ENCODE measurements at regions not wholly inside any gene's neighbourhood (a gene's known extent, or its start where the extent isn't known, plus 50 kb on each side); places are given as distances from the start of the nearest gene placed in this dataset.

DNA sequence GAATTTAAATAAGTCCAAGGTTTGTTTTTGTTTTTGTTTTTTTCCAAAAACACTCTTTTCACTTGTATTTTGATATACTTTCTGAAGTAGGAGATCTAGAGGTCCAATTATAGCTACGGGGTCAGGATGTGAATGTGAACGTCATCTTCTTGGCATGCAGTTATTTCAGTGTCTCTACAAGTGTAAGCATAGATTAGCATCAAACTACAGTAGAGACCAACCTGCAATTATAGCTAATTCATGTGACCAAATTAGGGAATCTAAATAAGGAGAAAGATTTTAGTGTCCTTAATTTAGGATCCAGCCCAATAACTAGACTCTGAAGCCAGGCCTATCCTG, 107.3 kb upstream of the PALMD start:
- Histone ChIP-seq H3K9me3 (no peaks in the 10 kb centered on the region), H3K36me3 (no peaks in the 10 kb centered on the region), H3K27me3 (no peaks in the 10 kb centered on the region), H3K27ac (no peak overlapping the region), H3K4me1 (peaks cover 2% of the 10 kb centered on the region), H3K4me3 (no peak overlapping the region)
- 79% methylated on average over 2 of the region's 2 CpGs for WGBS
- DNase-seq (ENCODE audit: low spot score in 2 of 2) = no peak
- TF ChIP-seq POLR2A (IDR thresholded peaks at IDR 0.05) = no peak
- no peak for TF ChIP-seq EP300 (IDR thresholded peaks at IDR 0.05)
- no peak for TF ChIP-seq POLR2AphosphoS5 (IDR thresholded peaks at IDR 0.05)
- TF ChIP-seq, protein P1, sequence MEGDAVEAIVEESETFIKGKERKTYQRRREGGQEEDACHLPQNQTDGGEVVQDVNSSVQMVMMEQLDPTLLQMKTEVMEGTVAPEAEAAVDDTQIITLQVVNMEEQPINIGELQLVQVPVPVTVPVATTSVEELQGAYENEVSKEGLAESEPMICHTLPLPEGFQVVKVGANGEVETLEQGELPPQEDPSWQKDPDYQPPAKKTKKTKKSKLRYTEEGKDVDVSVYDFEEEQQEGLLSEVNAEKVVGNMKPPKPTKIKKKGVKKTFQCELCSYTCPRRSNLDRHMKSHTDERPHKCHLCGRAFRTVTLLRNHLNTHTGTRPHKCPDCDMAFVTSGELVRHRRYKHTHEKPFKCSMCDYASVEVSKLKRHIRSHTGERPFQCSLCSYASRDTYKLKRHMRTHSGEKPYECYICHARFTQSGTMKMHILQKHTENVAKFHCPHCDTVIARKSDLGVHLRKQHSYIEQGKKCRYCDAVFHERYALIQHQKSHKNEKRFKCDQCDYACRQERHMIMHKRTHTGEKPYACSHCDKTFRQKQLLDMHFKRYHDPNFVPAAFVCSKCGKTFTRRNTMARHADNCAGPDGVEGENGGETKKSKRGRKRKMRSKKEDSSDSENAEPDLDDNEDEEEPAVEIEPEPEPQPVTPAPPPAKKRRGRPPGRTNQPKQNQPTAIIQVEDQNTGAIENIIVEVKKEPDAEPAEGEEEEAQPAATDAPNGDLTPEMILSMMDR (IDR thresholded peaks at IDR 0.05) = no peak

DNA sequence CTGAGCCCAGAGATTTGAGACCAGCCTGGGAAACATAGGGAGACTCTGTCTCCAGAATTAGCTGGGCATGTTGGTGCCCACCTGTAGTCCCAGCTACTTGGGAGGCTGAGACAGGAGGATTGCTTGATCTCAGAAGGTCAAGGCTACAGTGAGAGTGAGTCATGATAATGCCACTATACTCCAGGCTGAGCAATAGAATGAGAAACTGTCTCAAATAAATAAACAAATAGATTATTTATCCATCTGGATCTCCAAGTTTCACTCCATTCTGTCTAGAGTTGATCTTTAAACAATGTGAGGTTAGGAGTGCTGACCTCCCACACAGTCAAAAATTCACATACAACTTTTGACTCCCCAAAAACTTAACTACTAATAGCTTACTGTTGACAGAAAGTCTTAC, 106.8 kb upstream of the PALMD start:
- H3K27me3 ChIP-seq = no peaks in the 10 kb centered on the region
- H3K4me1 ChIP-seq = no peaks in the 10 kb centered on the region
- no peak for DNase-seq (ENCODE audit: low spot score in 2 of 2)
- no peak overlapping the region for H3K27ac ChIP-seq
- no peaks in the 10 kb centered on the region for H3K36me3 ChIP-seq
- H3K9me3 ChIP-seq = no peaks in the 10 kb centered on the region
- H3K4me3 ChIP-seq = no peak overlapping the region
- TF ChIP-seq, protein P1 (IDR thresholded peaks at IDR 0.05) = no peak
- TF ChIP-seq EP300 (IDR thresholded peaks at IDR 0.05) (no peak), POLR2AphosphoS5 (IDR thresholded peaks at IDR 0.05) (no peak), POLR2A (IDR thresholded peaks at IDR 0.05) (no peak)

DNA sequence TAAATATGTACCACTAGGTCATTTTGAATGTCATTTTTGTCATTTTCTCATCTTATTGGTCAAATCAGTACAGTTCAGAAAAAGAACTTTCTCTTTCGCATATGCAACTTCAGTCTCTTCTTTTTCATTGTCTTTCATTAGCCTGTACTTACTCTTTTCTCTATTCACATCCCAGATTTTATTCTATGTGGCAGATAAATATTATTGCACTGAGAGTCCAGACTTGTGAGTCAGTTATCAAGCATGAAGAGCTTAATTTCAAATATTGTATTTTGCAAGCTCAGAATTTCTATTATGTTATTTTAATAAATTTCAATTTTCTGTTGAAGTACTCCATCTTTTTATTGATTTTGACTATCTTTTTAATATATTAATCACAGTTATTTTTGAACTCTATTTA, 105.2 kb upstream of the PALMD start:
- 100% methylated on average over 1 of the region's 1 CpG for WGBS
- H3K4me3 ChIP-seq = no peak overlapping the region
- no peak overlapping the region for H3K27ac ChIP-seq
- peaks cover 4% of the 10 kb centered on the region for H3K4me1 ChIP-seq
- no peak for DNase-seq (ENCODE audit: low spot score in 2 of 2)
- H3K27me3 ChIP-seq = no peaks in the 10 kb centered on the region
- TF ChIP-seq, protein P1 (IDR thresholded peaks at IDR 0.05) = no peak
- no peak for TF ChIP-seq POLR2AphosphoS5 (IDR thresholded peaks at IDR 0.05)
- no peak for TF ChIP-seq POLR2A (IDR thresholded peaks at IDR 0.05)
- TF ChIP-seq EP300 (IDR thresholded peaks at IDR 0.05) = no peak
- H3K9me3 ChIP-seq = no peaks in the 10 kb centered on the region
- H3K36me3 ChIP-seq = no peaks in the 10 kb centered on the region

DNA sequence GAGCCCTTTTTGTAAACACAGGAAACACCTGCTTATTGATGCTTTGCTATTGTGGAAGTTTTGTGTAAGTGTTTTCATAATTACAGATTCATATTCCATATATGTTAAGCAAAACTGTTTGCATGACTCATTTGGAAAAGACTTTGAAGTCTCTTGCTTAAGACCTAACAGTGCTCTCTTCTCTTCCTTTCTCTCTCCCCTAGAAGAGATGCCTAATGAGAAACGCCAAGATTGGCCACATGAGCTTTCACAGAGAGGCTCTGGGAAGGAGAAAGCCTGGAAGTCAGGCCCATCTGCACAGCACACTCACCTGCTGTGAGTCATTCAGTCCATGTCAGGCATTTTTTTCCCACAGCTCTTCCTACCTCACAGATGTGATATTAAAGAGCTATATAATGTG, 101.6 kb upstream of the PALMD start:
- no peak for DNase-seq (ENCODE audit: low spot score in 2 of 2)
- no peak overlapping the region for H3K4me3 ChIP-seq
- H3K27ac ChIP-seq = no peak overlapping the region
- TF ChIP-seq POLR2A (IDR thresholded peaks at IDR 0.05) (no peak), POLR2AphosphoS5 (IDR thresholded peaks at IDR 0.05) (no peak), EP300 (IDR thresholded peaks at IDR 0.05) (no peak)
- TF ChIP-seq, protein P1 (IDR thresholded peaks at IDR 0.05) = no peak
- WGBS = 0% methylated on average over 1 of the region's 1 CpG
- H3K36me3 ChIP-seq = no peaks in the 10 kb centered on the region
- H3K9me3 ChIP-seq = no peaks in the 10 kb centered on the region
- no peaks in the 10 kb centered on the region for H3K27me3 ChIP-seq
- peaks cover 8% of the 10 kb centered on the region for H3K4me1 ChIP-seq

DNA sequence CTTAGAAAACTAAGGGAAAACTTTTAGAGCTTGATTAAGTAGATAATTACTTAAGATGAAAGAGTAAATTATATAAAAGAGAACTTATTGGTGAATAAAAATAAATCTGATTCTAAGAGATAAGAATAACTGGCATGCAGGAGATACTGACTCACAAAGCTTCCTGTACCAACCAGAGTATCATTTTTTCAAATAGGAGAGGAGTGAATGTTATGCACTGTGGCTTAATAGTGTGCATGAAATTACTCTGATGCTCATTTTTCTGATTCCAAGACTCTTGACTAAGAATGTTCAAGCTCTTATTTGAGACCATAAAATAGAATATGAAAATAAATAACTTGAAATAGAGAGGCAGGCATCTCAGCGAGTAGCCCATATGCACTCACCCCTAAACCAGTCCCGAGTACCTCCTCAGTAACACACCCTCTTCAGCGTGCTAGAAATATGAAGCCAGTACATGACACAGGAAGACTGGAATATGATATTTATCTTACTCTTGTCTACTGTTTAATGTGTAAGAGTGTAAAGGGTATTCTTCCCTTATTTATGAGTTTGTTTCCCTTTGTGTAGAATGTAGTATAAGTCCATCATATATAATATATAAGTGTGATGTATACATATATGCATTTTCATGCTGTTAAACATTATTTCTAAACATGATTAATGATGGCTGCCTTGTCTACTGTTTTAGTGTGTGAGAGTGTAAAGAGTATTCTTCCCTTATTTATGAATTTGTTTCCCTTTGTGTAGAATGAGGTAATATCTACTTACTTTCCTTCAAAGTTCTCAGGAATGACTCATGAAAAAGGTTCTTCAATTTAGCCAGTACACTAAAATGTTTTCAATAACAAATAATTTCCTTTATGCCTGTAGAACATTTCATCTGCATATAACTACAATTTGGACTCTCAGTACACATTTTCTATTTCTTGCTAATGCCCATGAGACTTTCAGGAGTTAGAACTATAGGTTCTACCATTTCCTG, 99.2 kb upstream of the PALMD start:
- TF ChIP-seq, protein P1 (IDR thresholded peaks at IDR 0.05) = no peak
- no peak for TF ChIP-seq POLR2A (IDR thresholded peaks at IDR 0.05)
- TF ChIP-seq POLR2AphosphoS5 (IDR thresholded peaks at IDR 0.05) = no peak
- TF ChIP-seq EP300 (IDR thresholded peaks at IDR 0.05) = no peak
- no peak for DNase-seq (ENCODE audit: low spot score in 2 of 2)
- WGBS = 60% methylated on average over 3 of the region's 3 CpGs

More for the DNA sequence above, 99.2 kb upstream of the PALMD start:
- no peaks in the 10 kb centered on the region for H3K9me3 ChIP-seq
- no peaks in the 10 kb centered on the region for H3K27me3 ChIP-seq
- no peaks in the 10 kb centered on the region for H3K36me3 ChIP-seq
- no peak overlapping the region for H3K27ac ChIP-seq
- H3K4me1 ChIP-seq = peaks cover 8% of the 10 kb centered on the region
- H3K4me3 ChIP-seq = no peak overlapping the region

Data from suprapubic skin (tissue), 4 donors.